SK-N-SH (cell line): ENCODE measurements at regions not wholly inside any gene's neighbourhood (a gene's known extent, or its start where the extent isn't known, plus 50 kb on each side); places are given as distances from the start of the nearest gene placed in this dataset.

ENCODE experiments used
- GATA2 ChIP-seq: sonication (generic); formaldehyde crosslinking; IDR thresholded peaks from 2 replicates; pipeline ENCODE4 v1.5.0; 2020; ENCODE audit warnings: mild to moderate bottlenecking, missing genetic modification reagents
- TAF1 ChIP-seq: IDR thresholded peaks from 2 replicates; pipeline ENCODE4 v1.6.1; 2012; ENCODE audit warnings: low read depth, mild to moderate bottlenecking, low read length, moderate library complexity, borderline replicate concordance
- YY1 ChIP-seq: IDR thresholded peaks from 2 replicates; pipeline ENCODE4 v1.4.0; 2012; ENCODE audit warnings: low read depth, mild to moderate bottlenecking
- TF ChIP-seq, protein P1 (sequence below): IDR thresholded peaks from 2 replicates; pipeline ENCODE4 v1.4.0; 2012; ENCODE audit warnings: low read depth
- TF ChIP-seq, protein P2 (sequence below): fragments of 200-600 bp; sonication (generic); IDR thresholded peaks from 2 replicates; pipeline ENCODE4 v1.6.1; 2017; ENCODE audit warnings: antibody characterized with exemption, mild to moderate bottlenecking, moderate library complexity

DNA sequence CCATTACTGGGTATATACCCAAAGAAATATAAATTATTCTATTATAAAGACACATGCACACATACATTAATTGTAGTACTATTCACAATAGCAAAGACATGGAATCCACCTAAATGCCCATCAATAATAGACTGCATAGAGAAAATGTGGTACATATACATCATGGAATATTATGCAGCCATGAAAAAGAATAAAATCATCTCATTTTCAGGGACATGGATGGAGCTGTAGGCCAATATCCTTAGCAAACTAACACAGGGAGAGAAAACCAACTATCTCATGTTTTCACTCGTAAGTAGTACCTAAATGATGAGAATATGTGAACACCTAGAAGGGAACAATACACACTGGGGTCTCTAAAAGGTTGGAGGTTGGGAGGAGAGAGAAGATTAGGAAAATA lies 86.0 kb upstream of the GALNTL6 start:
- no peak for TF ChIP-seq YY1
- TF ChIP-seq, protein P1, sequence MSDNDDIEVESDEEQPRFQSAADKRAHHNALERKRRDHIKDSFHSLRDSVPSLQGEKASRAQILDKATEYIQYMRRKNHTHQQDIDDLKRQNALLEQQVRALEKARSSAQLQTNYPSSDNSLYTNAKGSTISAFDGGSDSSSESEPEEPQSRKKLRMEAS: no peak
- TF ChIP-seq, protein P2, sequence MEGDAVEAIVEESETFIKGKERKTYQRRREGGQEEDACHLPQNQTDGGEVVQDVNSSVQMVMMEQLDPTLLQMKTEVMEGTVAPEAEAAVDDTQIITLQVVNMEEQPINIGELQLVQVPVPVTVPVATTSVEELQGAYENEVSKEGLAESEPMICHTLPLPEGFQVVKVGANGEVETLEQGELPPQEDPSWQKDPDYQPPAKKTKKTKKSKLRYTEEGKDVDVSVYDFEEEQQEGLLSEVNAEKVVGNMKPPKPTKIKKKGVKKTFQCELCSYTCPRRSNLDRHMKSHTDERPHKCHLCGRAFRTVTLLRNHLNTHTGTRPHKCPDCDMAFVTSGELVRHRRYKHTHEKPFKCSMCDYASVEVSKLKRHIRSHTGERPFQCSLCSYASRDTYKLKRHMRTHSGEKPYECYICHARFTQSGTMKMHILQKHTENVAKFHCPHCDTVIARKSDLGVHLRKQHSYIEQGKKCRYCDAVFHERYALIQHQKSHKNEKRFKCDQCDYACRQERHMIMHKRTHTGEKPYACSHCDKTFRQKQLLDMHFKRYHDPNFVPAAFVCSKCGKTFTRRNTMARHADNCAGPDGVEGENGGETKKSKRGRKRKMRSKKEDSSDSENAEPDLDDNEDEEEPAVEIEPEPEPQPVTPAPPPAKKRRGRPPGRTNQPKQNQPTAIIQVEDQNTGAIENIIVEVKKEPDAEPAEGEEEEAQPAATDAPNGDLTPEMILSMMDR: no peak
- no peak for TF ChIP-seq GATA2
- no peak for TF ChIP-seq TAF1
